OCI-LY1 (cell line): ENCODE measurements at regions not wholly inside any gene's neighbourhood (a gene's known extent, or its start where the extent isn't known, plus 50 kb on each side); places are given as distances from the start of the nearest gene placed in this dataset.

Experiments
- H2AFZ ChIP-seq: fragments of 200-600 bp; sonication (generic), shearing (Covaris generic); 2 replicates; pipeline ENCODE4 v1.6.0; 2014; ENCODE audit warnings: antibody characterized with exemption, mild to moderate bottlenecking, low read length
- H3F3A ChIP-seq: fragments of 200-600 bp; sonication (generic), shearing (Covaris generic); 2 replicates; pipeline ENCODE4 v1.6.0; 2014; ENCODE audit warnings: mild to moderate bottlenecking, antibody characterized with exemption, low read length, moderate library complexity; ENCODE audit not compliant: insufficient read depth
- H3K27ac ChIP-seq: fragments of 200-600 bp; sonication (generic); 2 replicates; pipeline ENCODE4 v1.5.1; 2014; ENCODE audit warnings: low read length, mixed run types, mild to moderate bottlenecking, low read depth; ENCODE audit not compliant: poor library complexity, severe bottlenecking
- H3K27me3 ChIP-seq: fragments of 200-600 bp; sonication (generic); 2 replicates; pipeline ENCODE4 v1.6.0; 2014; ENCODE audit warnings: antibody characterized with exemption, mild to moderate bottlenecking, low read length, moderate library complexity; ENCODE audit not compliant: insufficient read depth
- H3K36me3 ChIP-seq: fragments of 200-600 bp; sonication (generic); 2 replicates; pipeline ENCODE4 v1.6.1; 2014; ENCODE audit warnings: mild to moderate bottlenecking, antibody characterized with exemption, low read length, moderate library complexity, mixed read lengths; ENCODE audit not compliant: insufficient read depth
- H3K4me1 ChIP-seq: fragments of 200-600 bp; sonication (generic); 2 replicates; pipeline ENCODE4 v1.5.1; 2014; ENCODE audit warnings: mild to moderate bottlenecking, low read length, moderate library complexity; ENCODE audit not compliant: insufficient read depth, severe bottlenecking
- H3K4me2 ChIP-seq: fragments of 200-600 bp; sonication (generic), shearing (Covaris generic); 2 replicates; pipeline ENCODE4 v1.6.1; 2014; ENCODE audit warnings: low read length
- H3K4me3 ChIP-seq: fragments of 200-600 bp; sonication (generic); 2 replicates; pipeline ENCODE4 v1.5.1; 2014; ENCODE audit warnings: low read length, low read depth, mild to moderate bottlenecking, mixed read lengths; ENCODE audit not compliant: poor library complexity, severe bottlenecking
- H3K79me2 ChIP-seq: fragments of 200-600 bp; shearing (Covaris generic); 2 replicates; pipeline ENCODE4 v1.6.1; 2016; ENCODE audit warnings: mixed run types, low read length, mixed read lengths; ENCODE audit not compliant: insufficient read depth
- H3K9ac ChIP-seq: fragments of 200-600 bp; sonication (generic), shearing (Covaris generic); 2 replicates; pipeline ENCODE4 v1.6.1; 2014; ENCODE audit warnings: mild to moderate bottlenecking, low read length, mixed read lengths
- H3K9me2 ChIP-seq: fragments of 200-600 bp; sonication (generic), shearing (Covaris generic); 2 replicates; pipeline ENCODE4 v1.6.1; 2014; ENCODE audit warnings: low read depth, mild to moderate bottlenecking, low read length, mixed read lengths
- H3K9me3 ChIP-seq: fragments of 200-600 bp; shearing (Covaris generic); 2 replicates; pipeline ENCODE4 v1.6.1; 2014; ENCODE audit warnings: low read length, mixed read lengths
- H4K20me1 ChIP-seq: fragments of 200-600 bp; sonication (generic), shearing (Covaris generic); 2 replicates; pipeline ENCODE4 v1.6.0; 2016; ENCODE audit warnings: mild to moderate bottlenecking, low read length; ENCODE audit not compliant: insufficient read depth
- EZH2 ChIP-seq: fragments of 200-600 bp; sonication (generic), shearing (Covaris generic); IDR thresholded peaks from 2 replicates; pipeline ENCODE4 v1.8.0; 2017; ENCODE audit warnings: borderline replicate concordance, mixed run types, mild to moderate bottlenecking, antibody characterized with exemption, low read length, moderate library complexity, mixed read lengths
- TF ChIP-seq, protein P1 (sequence below): fragments of 200-600 bp; sonication (generic), shearing (Covaris generic); IDR thresholded peaks from 2 replicates; pipeline ENCODE4 v1.5.1; 2017; ENCODE audit warnings: mild to moderate bottlenecking, antibody characterized with exemption, low read length, moderate library complexity, mixed read lengths

DNA sequence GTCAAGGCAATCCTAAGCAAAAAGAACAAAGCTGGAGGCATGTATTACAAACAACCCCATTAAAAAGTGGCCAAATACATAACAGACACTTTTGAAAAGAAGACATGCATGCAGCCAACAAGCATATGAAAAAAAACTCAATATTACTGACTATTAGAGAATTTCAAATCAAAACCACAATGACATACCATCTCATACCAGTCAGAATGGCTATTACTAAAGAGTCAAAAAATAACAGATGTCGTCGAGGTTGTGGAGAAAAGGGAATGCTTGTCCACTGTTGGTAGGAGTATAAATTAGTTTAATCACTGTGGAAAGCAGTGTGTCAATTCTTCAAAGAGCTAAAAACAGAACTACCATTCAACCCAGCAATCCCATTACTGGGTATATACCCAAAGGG lies 604.6 kb upstream of the GRIA3 start:
- H3K9me3 ChIP-seq = no peaks in the 10 kb centered on the region
- TF ChIP-seq, protein P1, sequence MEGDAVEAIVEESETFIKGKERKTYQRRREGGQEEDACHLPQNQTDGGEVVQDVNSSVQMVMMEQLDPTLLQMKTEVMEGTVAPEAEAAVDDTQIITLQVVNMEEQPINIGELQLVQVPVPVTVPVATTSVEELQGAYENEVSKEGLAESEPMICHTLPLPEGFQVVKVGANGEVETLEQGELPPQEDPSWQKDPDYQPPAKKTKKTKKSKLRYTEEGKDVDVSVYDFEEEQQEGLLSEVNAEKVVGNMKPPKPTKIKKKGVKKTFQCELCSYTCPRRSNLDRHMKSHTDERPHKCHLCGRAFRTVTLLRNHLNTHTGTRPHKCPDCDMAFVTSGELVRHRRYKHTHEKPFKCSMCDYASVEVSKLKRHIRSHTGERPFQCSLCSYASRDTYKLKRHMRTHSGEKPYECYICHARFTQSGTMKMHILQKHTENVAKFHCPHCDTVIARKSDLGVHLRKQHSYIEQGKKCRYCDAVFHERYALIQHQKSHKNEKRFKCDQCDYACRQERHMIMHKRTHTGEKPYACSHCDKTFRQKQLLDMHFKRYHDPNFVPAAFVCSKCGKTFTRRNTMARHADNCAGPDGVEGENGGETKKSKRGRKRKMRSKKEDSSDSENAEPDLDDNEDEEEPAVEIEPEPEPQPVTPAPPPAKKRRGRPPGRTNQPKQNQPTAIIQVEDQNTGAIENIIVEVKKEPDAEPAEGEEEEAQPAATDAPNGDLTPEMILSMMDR = no peak
- no peak for TF ChIP-seq EZH2
- no peaks in the 10 kb centered on the region for H3K9me2 ChIP-seq
- no peak overlapping the region for H3K4me2 ChIP-seq
- no peak overlapping the region for H3K9ac ChIP-seq
- no peaks in the 10 kb centered on the region for H4K20me1 ChIP-seq
- H3K79me2 ChIP-seq = no peaks in the 10 kb centered on the region
- no peaks in the 10 kb centered on the region for H3K4me1 ChIP-seq
- H2AFZ ChIP-seq = no peak overlapping the region
- H3K4me3 ChIP-seq = no peak overlapping the region
- H3F3A ChIP-seq = no peaks in the 10 kb centered on the region
- no peaks in the 10 kb centered on the region for H3K36me3 ChIP-seq
- no peak overlapping the region for H3K27ac ChIP-seq
- no peaks in the 10 kb centered on the region for H3K27me3 ChIP-seq

DNA sequence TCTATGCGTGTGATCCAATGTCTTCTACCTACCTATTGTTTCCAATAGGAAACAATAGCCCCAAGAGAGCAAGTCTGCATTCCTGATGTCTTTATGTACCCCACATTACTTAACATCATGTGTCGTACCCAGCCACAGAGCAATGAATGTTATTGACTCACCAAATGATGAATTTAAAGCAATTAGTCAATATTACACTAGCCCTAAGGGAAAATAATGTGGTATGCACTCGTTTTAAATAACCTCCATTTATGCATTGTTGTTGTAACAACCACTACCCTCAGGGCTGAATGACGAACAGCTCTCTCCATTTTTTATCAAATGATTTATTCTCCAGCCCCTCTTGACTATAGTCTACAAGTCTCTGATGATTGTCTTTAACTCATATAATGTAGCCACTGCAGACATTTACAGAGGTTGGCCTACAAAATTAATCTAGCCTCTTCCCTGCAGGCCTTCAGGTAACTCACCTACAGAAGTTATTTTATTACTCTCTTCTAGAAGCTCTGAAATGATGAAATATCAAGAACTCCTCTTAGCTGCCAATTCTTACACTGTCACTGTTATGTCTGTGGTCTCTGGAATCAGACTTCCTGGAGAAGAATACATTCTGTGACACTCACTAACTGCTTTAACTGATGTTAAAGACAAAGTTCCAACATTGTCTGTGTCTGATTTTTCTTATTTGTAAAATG lies 601.7 kb upstream of the GRIA3 start:
- no peaks in the 10 kb centered on the region for H3K9me3 ChIP-seq
- H3K36me3 ChIP-seq = no peaks in the 10 kb centered on the region
- no peaks in the 10 kb centered on the region for H3K9me2 ChIP-seq
- H2AFZ ChIP-seq = no peak overlapping the region
- no peak overlapping the region for H3K27ac ChIP-seq
- H4K20me1 ChIP-seq = no peaks in the 10 kb centered on the region
- no peaks in the 10 kb centered on the region for H3K79me2 ChIP-seq
- TF ChIP-seq, protein P1 = no peak
- TF ChIP-seq EZH2 = no peak
- no peaks in the 10 kb centered on the region for H3K27me3 ChIP-seq
- H3K9ac ChIP-seq = no peak overlapping the region
- no peaks in the 10 kb centered on the region for H3K4me1 ChIP-seq
- H3F3A ChIP-seq = no peaks in the 10 kb centered on the region
- no peak overlapping the region for H3K4me3 ChIP-seq
- H3K4me2 ChIP-seq = no peak overlapping the region

DNA sequence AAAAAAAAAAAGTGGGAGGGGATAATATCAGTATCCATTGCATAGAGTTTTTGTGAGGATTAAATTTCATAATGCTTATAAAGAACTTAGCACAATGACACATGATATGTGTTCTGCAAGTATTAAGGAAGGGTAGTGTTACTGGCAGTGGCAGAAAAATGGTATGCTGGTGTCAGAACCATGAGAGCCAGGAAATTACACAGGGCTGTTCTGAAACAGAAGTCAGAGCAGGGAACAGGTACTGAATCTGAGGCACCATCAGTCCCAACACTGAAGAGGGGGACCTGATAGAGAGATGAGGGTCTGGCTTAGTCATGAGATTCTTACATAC lies 601.1 kb upstream of the GRIA3 start:
- Histone ChIP-seq H3K4me2 (no peak overlapping the region), H3K9me3 (no peaks in the 10 kb centered on the region), H3K36me3 (no peaks in the 10 kb centered on the region), H3K27ac (no peak overlapping the region), H3K27me3 (no peaks in the 10 kb centered on the region), H3F3A (no peaks in the 10 kb centered on the region), H4K20me1 (no peaks in the 10 kb centered on the region), H3K9me2 (no peaks in the 10 kb centered on the region), H3K79me2 (no peaks in the 10 kb centered on the region), H3K9ac (no peak overlapping the region), H2AFZ (no peak overlapping the region), H3K4me3 (no peak overlapping the region), H3K4me1 (no peaks in the 10 kb centered on the region)
- TF ChIP-seq, protein P1 = no peak
- no peak for TF ChIP-seq EZH2
